Umbilical cord (tissue), 1 donor: ENCODE measurements at regions not wholly inside any gene's neighbourhood (a gene's known extent, or its start where the extent isn't known, plus 50 kb on each side); places are given as distances from the start of the nearest gene placed in this dataset.

Experiments used
- DNase-seq: peaks from one replicate; pipeline ENCODE4 v3.0.0-alpha.2; 2015; ENCODE audit warnings: low spot score

DNA sequence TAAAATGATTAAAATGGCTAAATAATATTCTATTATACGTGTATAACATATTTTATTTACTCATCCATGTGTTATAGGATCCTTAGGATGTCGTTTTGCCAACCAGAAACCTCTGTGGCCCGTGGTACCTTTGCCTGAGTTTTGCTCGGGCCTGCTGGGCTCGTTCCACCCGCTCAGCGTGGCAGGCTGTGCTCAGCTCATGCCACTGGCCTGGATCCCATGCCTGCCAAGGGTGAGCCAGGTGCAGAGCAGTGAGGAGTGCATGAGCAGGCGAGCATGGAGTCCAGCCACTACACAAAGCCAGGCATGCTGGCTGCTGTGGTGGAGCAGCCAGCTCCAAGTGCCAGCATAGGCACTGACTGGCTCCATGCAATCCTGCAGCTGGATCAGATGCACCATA, 417.2 kb downstream of the TTLL7 start:
- no peak for DNase-seq

GRCh38 chr1:83574791-83575190, 424.1 kb downstream of the TTLL7 start:
- DNase-seq = no peak

DNA sequence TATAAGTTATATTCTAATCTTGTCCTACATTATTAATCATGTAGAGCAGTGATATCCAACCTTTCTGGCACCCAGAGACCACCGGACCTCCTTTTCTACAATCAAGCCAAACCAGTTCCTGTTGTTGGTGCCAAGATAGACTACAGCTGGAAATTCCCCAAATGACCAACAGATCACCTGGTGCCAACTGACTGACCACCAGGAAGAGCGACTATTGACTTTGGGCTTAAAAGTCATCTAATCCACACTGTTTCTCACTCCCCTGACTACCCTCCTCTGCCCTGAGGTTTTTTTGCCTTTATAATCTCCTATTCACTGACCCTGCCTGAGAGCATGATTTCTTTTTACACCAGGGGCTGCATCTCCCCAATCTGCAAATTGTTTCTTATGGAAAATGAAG, 425.2 kb downstream of the TTLL7 start:
- no peak for DNase-seq

GRCh38 chr1:83571536-83571935, 427.4 kb downstream of the TTLL7 start:
- DNase-seq = no peak

DNA sequence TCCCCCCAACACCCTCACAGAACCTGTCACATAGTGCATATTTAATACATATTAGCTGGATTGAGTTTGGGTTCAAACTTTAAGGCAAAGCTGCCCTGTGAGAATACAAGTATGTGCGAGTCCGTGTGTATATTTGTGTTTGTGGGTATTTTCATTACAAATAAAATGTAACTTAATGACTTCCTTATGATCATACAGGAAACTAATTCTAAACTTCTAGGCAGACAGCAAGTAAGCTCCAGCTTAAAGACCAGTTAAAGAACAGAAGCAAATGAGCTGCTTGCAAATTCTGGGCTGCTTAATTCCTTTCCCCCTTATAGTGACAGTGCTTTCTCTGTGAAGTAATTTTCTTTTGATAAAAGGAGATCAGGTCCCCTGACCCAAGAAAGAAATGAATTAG, 437.6 kb downstream of the TTLL7 start:
- no peak for DNase-seq

GRCh38 chr1:83559129-83559840, 439.6 kb downstream of the TTLL7 start:
- no peak for DNase-seq

GRCh38 chr1:83555871-83556270, 443.1 kb downstream of the TTLL7 start:
- no peak for DNase-seq

DNA sequence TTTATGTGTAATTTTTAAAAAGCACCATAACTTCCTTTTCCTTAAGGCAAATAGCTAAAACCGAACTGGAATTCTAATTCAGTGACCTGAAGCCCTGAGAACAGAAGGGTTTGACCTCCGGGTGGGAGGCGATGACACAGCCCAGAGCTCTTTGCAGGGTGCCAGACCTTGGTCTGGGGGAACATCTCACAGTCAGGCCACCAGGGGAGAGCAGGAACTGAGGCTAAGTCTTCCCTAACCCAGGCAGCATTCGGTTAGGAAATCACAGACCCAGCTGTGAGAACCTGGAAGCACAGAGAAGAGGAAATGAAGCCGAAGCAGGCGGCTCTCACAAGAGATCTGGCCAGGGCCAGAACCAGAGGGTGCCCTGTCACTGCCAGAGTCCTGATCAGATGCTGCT, 444.8 kb downstream of the TTLL7 start:
- no peak for DNase-seq

DNA sequence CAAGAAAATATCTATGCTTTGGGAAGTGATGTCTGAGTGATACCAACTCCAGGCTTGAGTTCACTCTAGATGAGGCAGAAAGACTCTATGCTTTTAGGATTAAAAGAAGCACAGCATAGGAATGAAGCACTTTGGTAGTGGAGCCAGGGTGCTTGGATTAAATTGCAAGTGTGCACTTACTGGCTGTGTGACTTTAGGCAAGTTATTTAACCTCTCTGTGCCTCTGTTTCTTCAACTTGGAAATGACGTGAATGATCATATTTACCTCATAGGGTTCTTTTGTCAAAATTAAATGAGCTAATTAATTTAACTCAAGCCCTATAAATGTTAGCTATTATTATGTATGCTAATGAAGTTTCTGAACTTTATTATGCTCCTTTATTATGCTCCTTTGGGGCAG, 446.1 kb downstream of the TTLL7 start:
- DNase-seq = no peak

DNA sequence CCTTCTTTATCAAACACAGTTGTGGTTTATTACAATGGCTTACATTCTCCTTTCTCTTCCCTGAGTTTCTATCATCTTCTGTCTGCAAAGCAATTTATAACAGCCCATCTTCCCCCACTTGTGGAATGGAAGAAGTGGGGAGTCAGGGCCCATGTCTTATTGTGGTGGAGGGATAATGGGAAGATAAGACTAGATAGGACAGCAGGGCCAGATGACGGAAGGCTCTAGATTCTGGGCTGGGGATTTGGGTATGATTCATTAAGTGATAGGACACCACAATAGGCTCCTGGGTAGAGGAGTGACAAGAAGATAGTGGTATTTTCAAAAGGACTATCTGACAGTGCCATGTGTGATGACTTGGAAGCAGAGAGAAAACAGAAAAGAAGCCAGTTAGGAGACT, 450.6 kb downstream of the TTLL7 start:
- DNase-seq = no peak

GRCh38 chr1:83547901-83548300, 451.0 kb downstream of the TTLL7 start:
- DNase-seq = no peak

DNA sequence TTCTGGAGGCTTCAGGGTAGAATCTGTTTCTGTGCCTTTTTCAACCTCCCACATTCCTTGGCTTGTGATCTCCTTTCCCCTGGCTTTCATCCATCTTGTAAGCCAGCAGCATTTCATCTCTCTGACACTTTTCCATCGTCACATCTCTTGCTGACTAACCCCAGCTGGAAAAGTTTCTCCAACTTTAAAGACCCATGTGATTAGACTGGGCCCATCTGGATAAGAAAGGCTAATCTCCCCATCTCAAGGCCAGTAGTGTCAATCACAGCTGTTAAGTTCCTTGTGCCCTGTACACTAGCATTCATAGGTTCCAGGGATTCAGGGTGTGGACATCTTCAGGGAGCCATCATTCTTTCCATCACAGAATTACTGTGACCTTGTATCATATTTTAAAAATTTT, 452.1 kb downstream of the TTLL7 start:
- DNase-seq = peak; percentile 1

- no peak for DNase-seq
These were observed 453.7 kb downstream of the TTLL7 start for GRCh38 chr1:83545066-83545862.

DNA sequence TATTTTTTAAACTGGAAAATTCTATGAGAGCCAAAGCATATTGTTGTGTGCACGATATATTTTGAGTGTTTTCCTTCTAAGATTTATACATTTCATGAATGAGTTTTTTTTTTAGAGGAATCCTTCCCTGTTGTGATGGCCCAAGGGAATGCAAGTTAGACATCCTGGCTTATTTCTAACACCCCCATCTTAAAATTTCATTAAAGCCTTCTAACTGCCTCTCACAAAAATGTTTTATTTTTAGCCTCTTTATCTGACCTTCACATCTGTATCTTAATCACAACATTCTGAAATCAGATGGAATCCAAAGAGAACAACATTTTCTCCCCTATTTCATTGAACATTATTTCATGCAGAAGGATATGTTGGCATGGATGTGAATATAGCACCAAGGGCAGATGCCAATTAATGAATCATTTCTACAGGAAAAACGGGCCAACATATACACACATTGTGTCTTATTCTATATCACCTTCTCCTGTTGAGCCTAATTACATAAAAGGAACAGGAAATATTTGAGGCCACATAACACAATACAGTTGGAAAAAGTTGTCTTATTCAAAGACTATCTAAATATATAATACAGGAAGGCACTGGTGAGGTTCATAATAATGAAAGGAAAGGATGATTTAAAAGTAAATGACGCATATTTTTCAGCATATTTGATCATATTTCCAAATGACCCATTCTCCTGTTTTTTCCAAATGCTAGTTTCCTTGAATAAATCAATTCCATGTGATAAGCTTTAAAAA, 455.5 kb downstream of the TTLL7 start:
- no peak for DNase-seq

- no peak for DNase-seq
These were observed 467.2 kb downstream of the TTLL7 start for GRCh38 chr1:83531521-83532309.

DNA sequence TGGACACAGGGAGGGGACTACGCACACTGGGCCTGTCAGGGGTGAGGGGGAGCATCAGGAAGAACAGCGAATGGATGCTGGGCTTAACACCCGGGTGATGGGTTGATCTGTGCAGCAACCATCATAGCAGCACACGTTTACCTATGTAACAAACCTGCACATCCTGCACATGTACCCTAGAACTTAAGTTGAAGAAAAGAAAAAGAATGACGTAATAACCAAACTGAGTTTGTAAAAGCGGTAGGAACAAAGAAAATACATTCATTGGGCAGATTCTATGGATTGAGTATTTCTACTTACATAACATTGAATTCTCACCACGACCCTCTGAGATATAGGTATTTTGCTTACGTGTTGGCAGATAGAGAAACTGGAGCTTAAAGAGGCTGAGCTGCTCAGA, 468.4 kb downstream of the TTLL7 start:
- no peak for DNase-seq

- no peak for DNase-seq
These were observed 470.9 kb downstream of the TTLL7 start for GRCh38 chr1:83527987-83528386.

- DNase-seq = no peak
These were observed 478.1 kb downstream of the TTLL7 start for GRCh38 chr1:83520797-83521196.

- DNase-seq = no peak
These were observed 482.6 kb downstream of the TTLL7 start for GRCh38 chr1:83516369-83516768.

DNA sequence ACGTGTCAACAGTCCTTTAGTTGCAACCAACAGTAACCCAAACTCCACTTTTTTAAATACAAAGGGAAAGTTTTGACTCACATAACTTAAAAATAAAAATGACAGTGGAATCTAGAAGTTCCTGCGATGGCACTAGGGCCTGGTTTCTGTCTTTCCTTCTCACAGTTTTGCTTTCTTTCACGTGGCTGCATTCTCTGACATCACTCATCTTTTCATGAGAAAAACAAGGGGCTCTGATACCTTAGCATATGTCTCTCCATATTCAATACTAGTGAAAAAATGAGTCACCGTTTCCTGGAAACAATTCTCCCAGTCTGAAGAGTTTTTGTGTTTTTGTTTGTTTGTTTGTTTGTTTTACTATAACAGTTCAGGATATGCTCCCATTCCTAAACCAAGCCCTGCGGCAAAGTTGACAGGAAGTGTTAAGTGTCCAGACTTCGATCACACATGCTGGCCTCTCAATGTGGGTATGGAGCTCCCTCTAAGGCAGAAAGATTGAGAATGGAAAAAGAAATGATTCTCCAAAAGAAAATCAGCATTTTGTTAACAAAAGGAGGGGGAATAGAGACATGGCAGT, 483.3 kb downstream of the TTLL7 start:
- DNase-seq = no peak
